ENCODE measurements at regions not wholly inside any gene's neighbourhood (a gene's known extent, or its start where the extent isn't known, plus 50 kb on each side); places are given as distances from the start of the nearest gene placed in this dataset.

- TF ChIP-seq CTCF (IDR thresholded peaks at IDR 0.05) (no peak), EP300 (IDR thresholded peaks at IDR 0.05) (no peak), POLR2A (IDR thresholded peaks at IDR 0.05) (no peak), POLR2AphosphoS5 (IDR thresholded peaks at IDR 0.05) (no peak)
Observed at GRCh38 chr3:192010490-192010889, 549.5 kb downstream of the PYDC2 start.

All from stomach (tissue), 4 donors.